MM.1S (cell line): ENCODE measurements at regions not wholly inside any gene's neighbourhood (a gene's known extent, or its start where the extent isn't known, plus 50 kb on each side); places are given as distances from the start of the nearest gene placed in this dataset.

Experiments used
- EZH2 ChIP-seq: fragments of 300-600 bp; sonication (generic); optimal IDR thresholded peaks from 2 replicates; pipeline ENCODE3; 2017; ENCODE audit warnings: low read depth, mild to moderate bottlenecking, antibody characterized with exemption, low read length, mixed read lengths
- EZH2phosphoT487 ChIP-seq: fragments of 300-600 bp; sonication (generic); IDR thresholded peaks from 2 replicates; pipeline ENCODE4 v1.6.1; 2018; ENCODE audit warnings: antibody characterized with exemption, low read length
- TF ChIP-seq, protein P1 (sequence below): fragments of 300-600 bp; sonication (generic); IDR thresholded peaks from 2 replicates; pipeline ENCODE4 v1.5.1; 2016; ENCODE audit warnings: antibody characterized with exemption, low read length, mixed read lengths

- TF ChIP-seq, protein P1, sequence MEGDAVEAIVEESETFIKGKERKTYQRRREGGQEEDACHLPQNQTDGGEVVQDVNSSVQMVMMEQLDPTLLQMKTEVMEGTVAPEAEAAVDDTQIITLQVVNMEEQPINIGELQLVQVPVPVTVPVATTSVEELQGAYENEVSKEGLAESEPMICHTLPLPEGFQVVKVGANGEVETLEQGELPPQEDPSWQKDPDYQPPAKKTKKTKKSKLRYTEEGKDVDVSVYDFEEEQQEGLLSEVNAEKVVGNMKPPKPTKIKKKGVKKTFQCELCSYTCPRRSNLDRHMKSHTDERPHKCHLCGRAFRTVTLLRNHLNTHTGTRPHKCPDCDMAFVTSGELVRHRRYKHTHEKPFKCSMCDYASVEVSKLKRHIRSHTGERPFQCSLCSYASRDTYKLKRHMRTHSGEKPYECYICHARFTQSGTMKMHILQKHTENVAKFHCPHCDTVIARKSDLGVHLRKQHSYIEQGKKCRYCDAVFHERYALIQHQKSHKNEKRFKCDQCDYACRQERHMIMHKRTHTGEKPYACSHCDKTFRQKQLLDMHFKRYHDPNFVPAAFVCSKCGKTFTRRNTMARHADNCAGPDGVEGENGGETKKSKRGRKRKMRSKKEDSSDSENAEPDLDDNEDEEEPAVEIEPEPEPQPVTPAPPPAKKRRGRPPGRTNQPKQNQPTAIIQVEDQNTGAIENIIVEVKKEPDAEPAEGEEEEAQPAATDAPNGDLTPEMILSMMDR, result no peak
- TF ChIP-seq EZH2 (no peak), EZH2phosphoT487 (no peak)
These were observed 175.9 kb upstream of the LCORL start for GRCh38 chr4:18197467-18197866.
